Neural progenitor cell (in vitro differentiated cells): ENCODE measurements at regions not wholly inside any gene's neighbourhood (a gene's known extent, or its start where the extent isn't known, plus 50 kb on each side); places are given as distances from the start of the nearest gene placed in this dataset.

Experiments
- CTCF ChIP-seq: fragments of 200-600 bp; sonication (generic); IDR thresholded peaks from 2 replicates; pipeline ENCODE4 v1.5.1; 2017; ENCODE audit warnings: antibody characterized with exemption, mild to moderate bottlenecking
- EZH2phosphoT487 ChIP-seq: fragments of 200-600 bp; sonication (generic); IDR thresholded peaks from 2 replicates; pipeline ENCODE4 v1.6.1; 2017; ENCODE audit warnings: antibody characterized with exemption

GRCh38 chr1:166612886-166613285 lies 226.4 kb upstream of the POGK start:
- TF ChIP-seq CTCF (no peak), EZH2phosphoT487 (no peak)
